Left renal cortex interstitium (tissue), 4 donors: ENCODE measurements at regions not wholly inside any gene's neighbourhood (a gene's known extent, or its start where the extent isn't known, plus 50 kb on each side); places are given as distances from the start of the nearest gene placed in this dataset.

Experiments used
- DNase-seq, 4 donors: peaks; one replicate each; pipeline ENCODE4 v3.0.0-alpha.2; 2013; ENCODE audit warnings: low read depth in 4 of 4, low spot score in 2 of 4, missing footprints in 1 of 4

GRCh38 chr9:23287390-23287789 lies 538.6 kb downstream of the ELAVL2 start:
- DNase-seq: no peak

GRCh38 chr9:23288545-23288944 lies 537.5 kb downstream of the ELAVL2 start:
- no peak for DNase-seq

GRCh38 chr9:23290973-23291372 lies 535.1 kb downstream of the ELAVL2 start:
- DNase-seq: no peak

GRCh38 chr9:23302281-23302680 lies 523.8 kb downstream of the ELAVL2 start:
- no peak for DNase-seq

GRCh38 chr9:23306731-23307130 lies 519.3 kb downstream of the ELAVL2 start:
- no peak for DNase-seq

- no peak for DNase-seq
Observed at GRCh38 chr9:23307731-23308513, 518.1 kb downstream of the ELAVL2 start.

- no peak for DNase-seq
Observed at GRCh38 chr9:23309800-23310199, 516.2 kb downstream of the ELAVL2 start.

- no peak for DNase-seq
Observed at GRCh38 chr9:23314247-23314646, 511.8 kb downstream of the ELAVL2 start.

- no peak for DNase-seq
Observed at GRCh38 chr9:23319092-23319491, 506.9 kb downstream of the ELAVL2 start.

- no peak for DNase-seq
Observed at GRCh38 chr9:23321049-23321448, 505.0 kb downstream of the ELAVL2 start.

- no peak for DNase-seq
Observed at GRCh38 chr9:23322392-23322791, 503.6 kb downstream of the ELAVL2 start.

GRCh38 chr9:23324511-23324910 lies 501.5 kb downstream of the ELAVL2 start:
- no peak for DNase-seq

GRCh38 chr9:23326597-23326996 lies 499.4 kb downstream of the ELAVL2 start:
- DNase-seq: no peak

- DNase-seq: no peak
Observed at GRCh38 chr9:23341346-23341745, 484.7 kb downstream of the ELAVL2 start.

- DNase-seq: no peak
Observed at GRCh38 chr9:23342291-23342690, 483.7 kb downstream of the ELAVL2 start.

- DNase-seq: no peak
Observed at GRCh38 chr9:23343226-23343625, 482.8 kb downstream of the ELAVL2 start.

- DNase-seq: no peak
Observed at GRCh38 chr9:23361096-23361495, 464.9 kb downstream of the ELAVL2 start.

- no peak for DNase-seq
Observed at GRCh38 chr9:23372703-23373102, 453.3 kb downstream of the ELAVL2 start.

GRCh38 chr9:23375511-23375910 lies 450.5 kb downstream of the ELAVL2 start:
- DNase-seq: no peak

- no peak for DNase-seq
Observed at GRCh38 chr9:23379842-23380241, 446.2 kb downstream of the ELAVL2 start.

GRCh38 chr9:23380821-23381220 lies 445.2 kb downstream of the ELAVL2 start:
- no peak for DNase-seq

GRCh38 chr9:23382418-23382817 lies 443.6 kb downstream of the ELAVL2 start:
- DNase-seq: no peak

- DNase-seq: no peak
Observed at GRCh38 chr9:23394189-23394588, 431.9 kb downstream of the ELAVL2 start.
